IPS-NIHi11 (cell line): ENCODE measurements at regions not wholly inside any gene's neighbourhood (a gene's known extent, or its start where the extent isn't known, plus 50 kb on each side); places are given as distances from the start of the nearest gene placed in this dataset.

Experiments used
- DNase-seq: peaks from one replicate; pipeline ENCODE4 v3.0.0; 2012; ENCODE audit warnings: mixed read lengths, low spot score

DNA sequence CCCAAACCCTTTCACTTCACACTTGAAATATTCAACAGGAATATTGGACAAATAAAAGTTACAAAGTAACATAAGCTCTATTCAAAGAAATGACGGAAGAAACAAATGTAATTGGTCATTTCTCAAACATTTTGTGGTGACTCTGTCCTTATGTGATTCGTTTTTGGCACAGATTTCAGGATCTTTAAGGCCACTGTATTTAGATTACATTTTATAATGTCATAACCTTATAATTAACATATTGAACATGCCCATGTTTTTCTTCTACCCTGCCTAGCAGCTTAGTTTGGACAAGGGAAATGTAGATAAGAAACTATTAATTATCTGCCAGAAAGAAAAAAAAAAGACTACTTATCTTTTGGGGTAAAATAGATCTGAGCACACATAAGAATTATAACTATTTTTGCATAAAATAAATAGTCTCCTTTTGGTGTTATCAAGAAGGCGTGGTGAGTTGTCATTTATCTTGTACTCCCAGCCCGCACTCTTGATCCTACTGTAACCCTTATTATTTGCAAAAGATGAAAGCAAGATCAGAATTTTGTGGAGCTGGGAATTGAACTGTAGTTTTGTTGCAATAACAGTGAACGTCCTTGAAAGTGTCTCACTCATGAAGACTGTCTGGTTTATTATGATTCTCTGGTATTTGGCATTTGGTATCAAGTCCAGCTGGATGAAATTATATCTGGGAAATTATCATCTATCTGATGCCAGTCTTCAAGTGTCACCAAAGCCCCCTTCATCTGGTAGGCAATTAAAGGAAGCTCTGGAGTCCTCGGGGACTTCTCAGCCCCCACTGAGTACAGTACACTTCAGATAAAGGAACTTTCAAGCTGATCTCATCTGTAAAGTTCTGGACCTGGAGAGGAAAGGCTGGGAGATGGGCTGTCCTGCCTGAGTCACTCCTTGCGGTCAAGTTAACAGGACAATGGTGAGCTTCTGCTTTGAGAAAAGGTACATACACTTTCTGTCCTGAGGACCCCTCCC, 175.7 kb upstream of the INHBA start:
- DNase-seq: no peak

DNA sequence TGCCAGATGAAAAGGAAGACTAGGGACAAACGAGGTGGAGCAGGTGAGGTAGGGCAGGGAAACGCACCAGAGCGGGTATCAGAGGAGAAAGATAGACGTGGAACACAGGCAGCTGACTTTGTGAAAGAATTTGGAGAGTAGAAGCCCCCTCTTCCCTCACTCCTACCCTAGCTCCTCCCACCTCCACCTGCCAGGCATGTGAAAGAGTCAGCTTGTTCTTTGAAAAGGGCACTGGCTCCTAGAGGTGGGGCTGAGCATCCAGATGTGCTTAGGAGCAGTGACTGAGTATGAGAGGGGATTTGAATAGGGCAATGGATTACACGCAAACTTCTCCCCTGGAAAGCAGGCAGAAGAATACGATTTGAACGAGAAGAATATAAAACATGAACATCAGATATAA, 174.2 kb upstream of the INHBA start:
- DNase-seq: peak; percentile 23

DNA sequence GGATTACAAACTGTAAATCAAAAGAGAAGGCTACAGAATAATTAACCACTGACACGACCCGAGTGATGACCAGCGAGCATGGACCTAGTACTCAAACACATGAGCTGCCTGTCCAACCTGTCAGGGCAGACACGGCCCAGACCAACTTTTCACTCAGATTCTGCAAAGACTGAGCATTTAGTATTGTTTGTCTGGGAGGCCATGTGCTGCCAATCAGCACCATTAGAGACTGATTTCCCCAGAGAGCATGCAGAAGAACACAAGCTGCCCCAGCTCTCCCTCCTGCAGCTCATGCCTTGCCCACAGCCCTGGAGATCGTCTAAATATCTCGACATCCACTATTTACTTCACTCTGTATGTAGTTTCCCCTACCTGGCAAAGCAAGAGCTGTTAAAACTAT, 172.6 kb upstream of the INHBA start:
- no peak for DNase-seq

DNA sequence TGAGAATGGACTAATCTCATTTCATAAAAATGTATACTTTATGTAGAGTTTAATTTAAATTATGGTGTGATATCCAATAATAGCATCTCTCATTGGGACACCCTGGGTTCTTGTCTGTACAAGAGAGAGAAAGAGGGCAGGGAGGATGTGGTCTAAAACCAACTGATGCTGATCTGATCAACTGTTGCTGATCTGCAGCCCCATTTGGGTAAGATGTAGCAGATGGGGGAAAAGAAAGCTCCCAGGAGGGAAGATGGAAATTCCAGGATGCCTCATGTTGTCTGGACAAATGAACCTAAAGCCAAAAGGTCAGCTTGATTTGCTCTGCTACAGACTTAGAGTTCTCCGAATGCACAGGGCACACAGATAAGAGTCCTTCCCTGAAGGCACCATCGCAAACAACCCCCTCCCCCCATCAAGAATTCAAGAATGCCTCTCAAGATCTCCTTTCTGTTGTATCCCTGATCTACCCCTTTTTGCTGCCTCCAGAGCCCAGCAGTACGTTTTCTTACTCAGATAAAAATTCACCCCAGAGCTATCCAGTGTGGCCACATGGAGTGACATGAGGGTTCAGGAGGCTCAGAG, 171.4 kb upstream of the INHBA start:
- no peak for DNase-seq

DNA sequence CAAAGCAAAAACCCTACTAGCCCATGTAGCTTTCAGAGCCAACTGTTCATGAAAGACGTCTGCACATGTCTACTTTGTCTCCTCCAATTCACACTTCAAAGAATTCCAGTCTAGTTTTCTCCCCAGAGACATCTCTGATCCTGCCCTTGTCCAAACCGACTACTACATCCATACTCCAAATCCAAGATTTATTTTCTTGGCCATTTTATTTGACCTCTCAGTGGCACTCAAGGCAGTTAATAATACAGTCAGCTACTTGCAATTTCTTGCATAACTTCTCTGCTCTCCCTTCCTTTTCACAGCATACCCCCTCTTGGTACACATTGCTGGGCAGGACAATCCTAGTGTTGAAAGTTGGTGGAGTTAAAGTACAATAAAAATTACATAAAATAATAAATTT, 170.9 kb upstream of the INHBA start:
- no peak for DNase-seq

DNA sequence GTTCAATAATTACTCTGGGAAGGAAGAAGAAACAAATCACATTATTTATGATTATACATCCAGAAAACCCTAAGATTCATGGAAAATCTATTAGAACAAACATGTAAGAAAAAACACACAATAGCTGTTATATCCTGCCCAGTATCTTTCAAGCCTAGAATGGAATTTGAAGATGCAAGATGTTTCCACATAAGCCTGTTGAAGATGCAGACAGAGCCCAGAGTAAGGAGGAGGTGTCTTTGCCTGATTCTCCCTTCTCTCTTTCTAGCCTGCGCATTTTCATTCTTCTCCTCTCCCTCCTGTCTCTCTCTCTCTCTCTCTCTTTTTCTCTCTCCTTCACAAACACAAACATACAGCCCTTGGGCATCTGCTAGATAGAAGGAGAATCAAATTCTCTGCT, 170.1 kb upstream of the INHBA start:
- no peak for DNase-seq

DNA sequence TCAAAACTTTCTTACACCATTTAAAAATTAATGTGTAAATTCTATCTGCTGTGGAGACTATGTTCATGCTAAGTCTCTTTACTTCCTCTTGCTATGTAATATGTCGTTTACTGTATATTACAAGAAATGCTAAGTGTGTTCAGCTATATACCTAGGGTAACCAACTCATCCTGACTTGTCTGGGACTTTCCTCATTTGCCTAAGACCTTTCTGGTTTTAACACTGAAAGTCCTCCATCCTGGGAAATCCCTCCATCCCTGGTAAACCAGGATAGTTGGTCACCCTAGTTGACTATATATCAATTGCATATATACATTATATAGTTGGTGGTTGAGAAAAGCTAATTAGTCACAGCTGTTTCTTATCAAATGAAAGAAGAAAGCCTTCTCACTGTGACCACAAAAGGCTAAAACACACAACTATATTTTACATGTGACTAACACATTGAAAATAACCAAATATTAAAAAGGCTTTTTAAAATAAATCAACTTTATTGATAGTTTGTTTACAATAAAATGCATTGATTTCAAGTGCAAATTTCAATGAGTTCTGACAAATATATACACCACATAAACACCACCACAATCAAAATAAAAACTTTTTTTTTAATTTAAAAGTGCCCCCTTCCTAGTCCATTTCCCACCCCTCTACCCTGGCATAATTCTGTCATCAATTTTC, 167.7 kb upstream of the INHBA start:
- no peak for DNase-seq

DNA sequence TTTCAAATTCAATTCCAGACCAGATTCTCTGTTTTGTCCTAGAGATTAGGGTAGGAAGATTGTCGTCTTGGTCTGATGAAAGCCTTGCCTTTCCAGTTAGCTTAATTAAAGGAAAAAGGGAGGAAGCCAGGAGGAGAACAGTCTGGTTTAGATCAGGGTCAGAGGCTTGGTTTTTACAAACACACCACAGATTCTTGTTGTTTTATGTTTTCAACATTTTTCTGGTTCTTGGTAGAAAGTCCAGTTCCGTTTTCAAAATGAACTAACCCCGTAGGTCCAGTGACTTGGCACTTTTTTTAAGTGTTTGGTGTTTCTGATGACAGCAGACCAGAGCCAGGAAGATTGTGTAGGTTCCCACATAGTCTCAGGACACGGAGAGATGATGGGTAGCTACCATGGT, 167.1 kb upstream of the INHBA start:
- DNase-seq: no peak

DNA sequence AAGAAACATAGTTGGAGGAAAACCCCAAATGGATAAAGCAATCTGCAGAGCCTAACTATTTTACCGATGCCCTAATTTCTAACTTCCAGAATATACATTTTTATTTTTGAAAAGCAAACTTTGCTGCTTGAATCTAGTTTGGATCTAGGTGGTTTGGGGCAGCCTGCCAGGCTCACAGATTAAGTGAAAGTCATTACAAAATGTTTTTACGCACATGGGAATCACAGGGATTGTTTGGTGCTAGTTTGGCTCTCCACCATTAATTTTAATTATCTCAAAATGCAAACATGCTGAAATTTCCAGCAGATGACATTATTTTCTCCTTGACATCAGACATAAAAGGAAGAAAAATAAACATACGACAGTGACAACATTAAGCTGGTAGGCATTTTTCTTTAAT, 166.7 kb upstream of the INHBA start:
- DNase-seq: no peak

DNA sequence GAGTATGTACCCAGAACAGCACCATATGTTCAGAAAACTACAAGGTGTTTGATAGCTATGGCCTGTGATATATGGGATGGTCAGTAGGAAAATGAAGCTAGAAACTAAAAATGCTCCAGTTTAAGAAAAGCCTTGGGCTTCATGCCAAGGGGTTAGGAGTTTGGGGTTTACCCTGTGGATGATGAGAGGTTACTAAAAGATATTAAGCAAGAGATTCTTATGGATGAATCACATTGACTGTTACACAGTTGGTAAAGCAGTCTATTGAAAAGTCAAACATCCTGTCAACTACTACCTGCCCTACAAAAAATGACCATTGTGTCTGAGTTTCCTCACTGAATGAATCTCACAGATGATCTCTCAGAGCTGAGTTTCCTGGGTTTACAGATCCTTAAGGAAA, 166.2 kb upstream of the INHBA start:
- DNase-seq: no peak

DNA sequence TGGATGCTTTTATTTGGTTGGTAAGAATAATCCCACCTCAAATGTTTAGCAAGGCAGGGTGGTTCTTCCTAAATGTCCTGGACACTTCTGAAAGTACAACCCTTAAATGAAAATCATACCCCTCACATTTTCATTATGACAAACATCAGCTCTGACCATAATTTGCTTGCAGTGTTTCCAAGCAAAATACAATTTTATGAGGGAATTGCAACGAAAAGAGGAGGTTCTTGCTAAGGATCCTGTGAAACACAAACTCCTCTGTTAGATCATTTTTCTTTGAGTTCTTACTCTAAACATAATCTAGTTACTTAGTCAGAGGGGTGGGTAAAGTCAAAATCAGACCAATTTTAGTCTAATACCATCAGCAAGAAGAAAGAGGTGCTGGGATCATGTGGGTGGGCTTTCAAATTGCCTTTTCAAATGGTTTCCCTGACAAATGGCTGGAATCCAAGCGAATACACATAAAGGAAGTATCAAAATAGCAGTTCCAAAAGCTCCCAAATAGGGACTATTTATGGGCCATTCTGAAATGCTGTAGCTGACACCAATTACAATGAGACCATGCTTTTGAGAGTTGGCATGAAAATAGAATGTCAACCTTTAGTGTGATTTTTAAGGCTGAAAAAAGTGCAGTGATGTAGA, 164.9 kb upstream of the INHBA start:
- DNase-seq: no peak

DNA sequence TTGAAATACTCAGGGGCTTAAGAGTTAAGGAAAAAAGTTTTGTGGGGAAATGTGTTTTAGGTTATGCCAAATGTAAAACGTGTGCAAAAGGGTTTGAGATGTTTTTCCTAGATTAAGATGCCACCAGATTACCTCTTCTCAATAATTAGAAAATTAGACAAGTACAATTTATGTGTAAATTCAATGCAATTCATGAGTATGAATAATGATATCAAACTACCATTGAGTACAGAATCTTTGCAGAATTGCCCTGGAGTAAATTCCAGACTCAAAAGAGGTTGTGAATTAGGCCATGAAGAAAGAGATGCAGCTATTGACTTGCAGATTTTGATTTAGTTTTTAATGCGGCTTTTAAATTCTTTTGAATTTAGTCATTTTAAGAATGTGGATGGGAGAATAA, 159.4 kb upstream of the INHBA start:
- no peak for DNase-seq

DNA sequence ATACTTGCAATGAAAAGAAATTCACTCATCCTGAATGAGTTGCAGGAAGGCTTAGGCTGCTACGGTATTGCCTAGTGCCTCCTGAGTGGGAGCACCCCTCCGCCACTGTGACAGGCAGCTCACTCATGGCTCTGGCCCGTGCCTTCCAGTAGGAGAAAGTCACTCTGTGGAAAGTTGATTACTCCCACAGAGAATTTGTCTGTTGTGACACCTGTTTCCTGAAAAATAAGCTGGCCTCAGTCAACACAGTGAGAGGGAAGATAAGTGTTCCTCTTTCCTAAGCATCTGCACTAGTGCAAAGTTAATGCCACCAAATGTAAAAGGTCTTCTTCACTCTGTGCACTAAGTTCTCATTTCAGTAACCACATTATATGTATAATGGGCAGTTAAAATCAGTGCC, 158.8 kb upstream of the INHBA start:
- DNase-seq: no peak

DNA sequence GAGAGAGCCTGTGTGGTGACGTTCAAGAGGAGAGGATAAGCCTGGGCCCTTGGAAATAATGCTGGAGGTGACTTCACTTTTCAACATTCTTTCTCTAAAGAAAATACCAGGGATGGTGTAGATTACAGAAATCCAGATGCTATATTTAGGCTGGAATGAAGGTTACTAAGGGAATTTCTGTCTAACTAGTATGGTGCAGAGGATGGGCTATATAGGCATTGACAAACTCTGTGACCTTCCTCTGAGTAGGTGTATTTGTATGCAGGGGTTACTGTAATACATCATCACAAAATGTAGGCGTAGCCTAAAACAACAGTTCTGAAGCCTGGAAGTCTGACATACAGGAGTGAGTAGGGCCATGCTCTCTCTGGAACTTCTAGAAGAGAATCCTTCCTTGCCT, 155.3 kb upstream of the INHBA start:
- DNase-seq: no peak

DNA sequence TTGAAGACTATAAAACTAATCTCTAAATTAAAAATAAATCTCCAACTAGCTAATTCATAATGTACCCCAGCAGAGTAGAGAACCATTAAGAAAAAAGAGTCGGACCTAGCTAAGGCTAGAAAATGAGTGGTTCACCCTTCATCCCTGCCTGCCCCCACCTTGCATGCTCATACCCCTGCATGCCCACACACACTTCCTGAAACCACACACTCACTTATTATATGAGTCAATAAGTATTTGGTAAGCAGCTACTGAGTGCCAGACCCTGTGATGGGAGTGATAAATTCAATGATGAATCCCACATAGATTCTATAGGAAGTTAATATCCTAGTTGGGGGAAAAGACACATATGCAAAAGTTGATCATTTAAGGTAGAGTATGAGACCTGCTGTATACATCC, 152.9 kb upstream of the INHBA start:
- DNase-seq: no peak

DNA sequence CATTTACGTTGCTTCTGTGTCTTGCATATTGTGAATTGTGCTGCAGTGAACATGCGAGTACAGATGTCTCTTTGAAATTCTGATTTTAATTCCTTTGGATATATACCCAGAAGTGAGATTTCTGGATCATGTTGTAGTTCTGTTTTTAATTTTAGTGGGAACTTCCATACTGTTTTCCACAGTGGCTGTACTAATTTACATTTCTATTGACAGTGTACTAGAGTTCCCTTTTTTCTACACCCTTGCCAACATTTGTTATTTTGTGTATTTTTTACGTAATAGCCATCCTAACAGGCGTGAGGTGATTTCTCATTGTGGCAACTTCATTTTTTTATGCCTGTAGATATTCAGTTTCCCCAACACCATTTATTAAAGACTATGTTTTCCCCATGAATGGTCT, 144.7 kb upstream of the INHBA start:
- no peak for DNase-seq

DNA sequence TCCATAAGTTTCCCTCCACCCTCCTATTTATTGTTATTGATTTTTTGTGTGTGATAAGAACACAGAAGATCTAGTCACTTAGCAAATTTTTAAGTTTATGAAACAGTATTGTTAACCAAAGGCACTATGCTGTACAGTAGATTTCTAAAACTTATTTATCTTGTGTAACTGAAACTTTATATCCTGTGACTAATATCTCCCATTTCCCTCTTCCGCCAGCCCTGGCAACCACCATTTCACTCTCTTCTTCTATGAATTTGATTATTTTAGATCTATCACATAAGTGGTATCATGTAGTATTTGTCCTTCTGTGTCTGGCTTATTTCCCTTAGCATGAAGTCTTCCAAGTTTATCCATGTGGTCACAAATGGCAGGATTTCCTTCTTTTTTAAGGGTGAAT, 144.3 kb upstream of the INHBA start:
- DNase-seq: no peak

DNA sequence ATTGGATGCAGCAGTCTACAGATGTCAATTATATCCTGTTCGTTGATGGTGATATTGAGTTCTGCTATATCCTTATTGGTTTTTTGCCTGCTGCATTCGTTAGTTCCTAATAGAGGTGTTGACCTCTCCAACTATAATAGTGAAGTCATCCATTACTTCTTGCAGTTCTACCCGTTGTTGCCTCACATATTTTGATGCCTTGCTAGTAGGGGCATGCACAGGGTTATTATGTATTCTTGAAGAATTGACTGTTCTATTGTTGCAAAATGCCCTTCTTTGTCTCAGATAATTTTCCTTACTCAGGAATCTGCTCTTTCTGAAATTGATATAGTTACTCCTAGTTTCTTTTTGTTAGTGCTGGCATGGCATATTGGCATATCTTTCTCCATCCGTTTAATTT, 140.1 kb upstream of the INHBA start:
- DNase-seq: no peak

DNA sequence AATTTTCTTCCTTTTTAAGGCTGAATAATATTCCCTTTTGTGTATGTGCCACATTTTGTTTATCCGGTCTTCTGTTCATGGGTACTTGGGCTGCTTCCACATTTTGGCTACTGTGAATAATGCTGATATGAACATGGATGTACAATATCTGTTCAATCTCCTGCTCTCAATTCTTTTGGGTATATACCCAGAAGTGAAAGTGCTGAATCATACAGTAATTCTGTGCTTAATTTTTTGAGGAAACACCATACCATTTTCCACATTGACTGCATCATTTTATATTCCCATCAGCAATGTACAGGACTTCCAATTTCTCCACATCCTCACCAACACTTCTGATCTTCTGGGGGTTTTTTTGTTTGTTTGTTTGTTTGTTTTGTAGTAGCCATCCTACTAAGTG, 135.0 kb upstream of the INHBA start:
- DNase-seq: no peak

DNA sequence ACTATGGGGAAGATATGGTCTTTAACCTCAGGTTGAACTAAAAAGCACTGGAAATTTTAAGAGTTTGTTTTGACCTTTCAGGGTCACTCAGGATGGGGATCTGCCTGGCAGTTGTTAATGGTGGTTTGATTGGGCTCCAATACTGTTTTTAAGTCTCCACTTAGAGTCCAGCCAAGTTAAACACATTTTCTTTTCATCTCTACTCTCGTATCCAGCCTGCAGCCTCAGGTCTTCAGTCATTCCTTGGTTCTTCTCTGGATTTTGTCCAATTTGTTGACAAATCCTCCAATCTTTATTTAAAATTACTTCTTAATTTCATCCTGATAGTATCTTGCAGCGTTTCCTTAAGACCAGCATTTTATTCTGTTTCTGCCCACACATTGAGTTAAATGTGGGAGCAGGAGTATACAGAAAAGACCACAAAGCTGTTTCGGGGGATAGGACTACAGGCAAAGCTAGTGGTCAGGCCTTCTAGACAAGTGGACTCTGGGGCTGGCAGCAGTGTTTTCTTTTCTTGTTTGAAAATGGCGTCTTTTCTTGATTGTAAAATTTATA, 133.2 kb upstream of the INHBA start:
- no peak for DNase-seq

DNA sequence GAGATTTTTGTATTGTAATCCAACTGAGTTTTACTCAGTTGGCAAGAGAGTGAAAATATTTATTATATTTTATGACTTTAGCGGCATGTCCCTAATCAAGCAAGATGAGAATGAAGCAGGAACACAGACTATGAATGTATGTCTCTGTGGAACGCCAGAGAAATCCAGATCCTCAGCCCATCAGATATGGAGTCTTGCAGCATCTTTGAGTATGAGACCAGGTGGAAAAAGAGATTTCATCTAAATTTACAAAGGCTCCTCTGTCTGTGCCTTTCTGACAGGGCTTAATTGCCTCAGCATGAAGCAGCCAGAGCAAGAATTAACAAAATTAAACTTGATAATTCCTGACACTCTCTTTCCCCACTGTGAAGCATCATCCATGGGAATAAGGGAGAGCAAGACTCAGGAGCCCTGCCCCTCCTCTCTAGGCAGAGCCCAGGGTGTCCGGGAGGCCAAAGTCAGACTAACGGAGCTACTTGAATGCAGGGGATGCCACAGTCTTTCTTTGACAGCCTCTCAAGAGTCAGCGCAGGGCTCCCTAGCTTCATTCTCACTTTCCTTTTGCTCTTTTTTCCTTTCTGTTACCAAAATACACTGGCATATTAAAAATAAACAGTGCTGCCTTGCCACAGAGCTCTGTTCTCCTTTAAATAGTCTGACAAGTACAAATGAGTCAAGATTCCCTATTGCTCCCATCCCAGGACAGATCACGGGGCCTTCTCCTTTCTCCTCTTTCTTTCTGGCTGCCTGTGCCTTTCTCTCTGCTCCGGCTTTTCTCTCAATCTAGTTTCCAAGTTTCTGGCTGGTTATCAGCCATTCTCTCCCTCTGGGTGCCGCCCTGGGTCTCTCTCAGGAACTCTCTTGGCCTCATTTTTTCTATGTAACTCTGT, 132.2 kb upstream of the INHBA start:
- peak; percentile 12 for DNase-seq
